ENCODE measurements at regions not wholly inside any gene's neighbourhood (a gene's known extent, or its start where the extent isn't known, plus 50 kb on each side); places are given as distances from the start of the nearest gene placed in this dataset.

- H3K4me3 ChIP-seq (ENCODE audit: low read length) = no peak overlapping the region
- H3K27ac ChIP-seq (ENCODE audit: low read length) = no peak overlapping the region
- no peaks in the 10 kb centered on the region for H3K9me3 ChIP-seq (ENCODE audit: insufficient read depth, low read length)
- no peaks in the 10 kb centered on the region for H3K36me3 ChIP-seq (replicated peaks; ENCODE audit: low read depth, low read length)
- H2AFZ ChIP-seq (ENCODE audit: low read depth, low read length) = no peak overlapping the region
- no peaks in the 10 kb centered on the region for H3K79me2 ChIP-seq (ENCODE audit: low read length)
- no peak overlapping the region for H3K9ac ChIP-seq (ENCODE audit: low read length)
- no peak overlapping the region for H3K4me2 ChIP-seq (ENCODE audit: low read length)
- TF ChIP-seq CTCF (IDR thresholded peaks at IDR 0.05; ENCODE audit: low read depth, low read length) (no peak), EZH2phosphoT487 (IDR thresholded peaks at IDR 0.05; ENCODE audit: low read depth) (no peak)
- no peaks in the 10 kb centered on the region for H3K4me1 ChIP-seq (ENCODE audit: low read length)
- H3K27me3 ChIP-seq (ENCODE audit: low read depth, low read length) = no peaks in the 10 kb centered on the region
- no peaks in the 10 kb centered on the region for H4K20me1 ChIP-seq (ENCODE audit: insufficient read depth, low read length)
Observed at GRCh38 chr6:22631091-22631490, 61.7 kb downstream of the HDGFL1 start.

- Histone ChIP-seq H3K27ac (ENCODE audit: low read length) (no peak overlapping the region), H2AFZ (ENCODE audit: low read depth, low read length) (no peak overlapping the region), H4K20me1 (ENCODE audit: insufficient read depth, low read length) (no peaks in the 10 kb centered on the region), H3K9ac (ENCODE audit: low read length) (no peak overlapping the region), H3K27me3 (ENCODE audit: low read depth, low read length) (no peaks in the 10 kb centered on the region), H3K4me1 (ENCODE audit: low read length) (no peaks in the 10 kb centered on the region), H3K4me2 (ENCODE audit: low read length) (no peak overlapping the region), H3K79me2 (ENCODE audit: low read length) (no peaks in the 10 kb centered on the region), H3K9me3 (ENCODE audit: insufficient read depth, low read length) (no peaks in the 10 kb centered on the region), H3K36me3 (replicated peaks; ENCODE audit: low read depth, low read length) (no peaks in the 10 kb centered on the region), H3K4me3 (ENCODE audit: low read length) (no peak overlapping the region)
- TF ChIP-seq CTCF (IDR thresholded peaks at IDR 0.05; ENCODE audit: low read depth, low read length) (no peak), EZH2phosphoT487 (IDR thresholded peaks at IDR 0.05; ENCODE audit: low read depth) (no peak)
Observed at GRCh38 chr6:22632581-22633145, 63.3 kb downstream of the HDGFL1 start.

- Histone ChIP-seq H2AFZ (ENCODE audit: low read depth, low read length) (no peak overlapping the region), H3K27ac (ENCODE audit: low read length) (no peak overlapping the region), H3K27me3 (ENCODE audit: low read depth, low read length) (no peaks in the 10 kb centered on the region), H3K9ac (ENCODE audit: low read length) (no peak overlapping the region), H3K4me2 (ENCODE audit: low read length) (no peak overlapping the region), H3K4me3 (ENCODE audit: low read length) (no peak overlapping the region), H3K4me1 (ENCODE audit: low read length) (no peaks in the 10 kb centered on the region), H3K79me2 (ENCODE audit: low read length) (no peaks in the 10 kb centered on the region), H3K36me3 (replicated peaks; ENCODE audit: low read depth, low read length) (no peaks in the 10 kb centered on the region), H3K9me3 (ENCODE audit: insufficient read depth, low read length) (no peaks in the 10 kb centered on the region), H4K20me1 (ENCODE audit: insufficient read depth, low read length) (no peaks in the 10 kb centered on the region)
- TF ChIP-seq CTCF (IDR thresholded peaks at IDR 0.05; ENCODE audit: low read depth, low read length) (no peak), EZH2phosphoT487 (IDR thresholded peaks at IDR 0.05; ENCODE audit: low read depth) (no peak)
Observed at GRCh38 chr6:22636452-22636851, 67.1 kb downstream of the HDGFL1 start.

GRCh38 chr6:22637782-22638181, 68.4 kb downstream of the HDGFL1 start:
- Histone ChIP-seq H3K27me3 (ENCODE audit: low read depth, low read length) (no peaks in the 10 kb centered on the region), H3K9ac (ENCODE audit: low read length) (no peak overlapping the region), H4K20me1 (ENCODE audit: insufficient read depth, low read length) (no peaks in the 10 kb centered on the region), H3K4me1 (ENCODE audit: low read length) (no peaks in the 10 kb centered on the region), H3K27ac (ENCODE audit: low read length) (no peak overlapping the region), H3K9me3 (ENCODE audit: insufficient read depth, low read length) (no peaks in the 10 kb centered on the region), H2AFZ (ENCODE audit: low read depth, low read length) (no peak overlapping the region), H3K36me3 (replicated peaks; ENCODE audit: low read depth, low read length) (no peaks in the 10 kb centered on the region), H3K4me3 (ENCODE audit: low read length) (no peak overlapping the region), H3K4me2 (ENCODE audit: low read length) (no peak overlapping the region), H3K79me2 (ENCODE audit: low read length) (no peaks in the 10 kb centered on the region)
- TF ChIP-seq CTCF (IDR thresholded peaks at IDR 0.05; ENCODE audit: low read depth, low read length) = no peak
- TF ChIP-seq EZH2phosphoT487 (IDR thresholded peaks at IDR 0.05; ENCODE audit: low read depth) = no peak

Measured in OCI-LY3 (cell line).